NB4 (cell line): ENCODE measurements at regions not wholly inside any gene's neighbourhood (a gene's known extent, or its start where the extent isn't known, plus 50 kb on each side); places are given as distances from the start of the nearest gene placed in this dataset.

Experiments used
- CTCF ChIP-seq: IDR thresholded peaks from one replicate; pipeline ENCODE4 v1.5.1; 2012; ENCODE audit warnings: low read depth, low read length
- MYC ChIP-seq: IDR thresholded peaks from 2 replicates; pipeline ENCODE4 v1.6.1; 2011; ENCODE audit warnings: low read depth, low read length
- POLR2A ChIP-seq: IDR thresholded peaks from 2 replicates; pipeline ENCODE4 v1.6.1; 2011; ENCODE audit warnings: mild to moderate bottlenecking; ENCODE audit not compliant: insufficient read length; ENCODE audit errors: extremely low read depth

- TF ChIP-seq POLR2A (no peak), CTCF (no peak), MYC (no peak)
Measured at GRCh38 chrX:125654501-125654900, 334.8 kb downstream of the TEX13C start.
